Retinal pigment epithelial cell (primary cell): ENCODE measurements at regions not wholly inside any gene's neighbourhood (a gene's known extent, or its start where the extent isn't known, plus 50 kb on each side); places are given as distances from the start of the nearest gene placed in this dataset.

Experiments
- DNase-seq: peaks from one replicate; pipeline ENCODE4 v3.0.0-alpha.2; 2010; ENCODE audit warnings: low read depth
- H3K4me3 ChIP-seq: 2 replicates; pipeline ENCODE4 v1.5.1; 2011; ENCODE audit warnings: mild to moderate bottlenecking, low read length, control low read depth, moderate library complexity
- CTCF ChIP-seq: conservative IDR thresholded peaks from 2 replicates; pipeline ENCODE4 v1.5.1; 2011; ENCODE audit warnings: low read depth, low read length, control low read depth, inconsistent platforms

DNA sequence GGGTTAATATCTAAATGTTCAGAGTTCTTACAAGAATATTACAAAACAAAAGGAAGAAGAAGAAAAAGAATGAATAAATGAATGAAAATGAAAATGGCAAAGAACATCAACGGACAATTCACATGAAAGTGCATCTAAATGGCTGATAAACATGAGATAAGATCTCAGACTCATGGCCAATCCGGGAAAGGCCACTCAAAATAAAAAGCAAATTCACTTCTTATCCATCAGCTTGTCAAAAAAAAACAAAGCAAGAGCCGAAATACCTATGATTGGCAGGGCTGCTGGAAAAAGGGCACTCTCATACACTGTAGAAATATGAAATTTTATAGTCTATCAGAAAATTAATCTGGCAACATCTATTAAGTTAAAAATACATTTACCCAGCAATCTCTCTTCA, 103.6 kb upstream of the EDEM3 start:
- H3K4me3 ChIP-seq: no peak overlapping the region
- DNase-seq: no peak
- TF ChIP-seq CTCF: no peak

DNA sequence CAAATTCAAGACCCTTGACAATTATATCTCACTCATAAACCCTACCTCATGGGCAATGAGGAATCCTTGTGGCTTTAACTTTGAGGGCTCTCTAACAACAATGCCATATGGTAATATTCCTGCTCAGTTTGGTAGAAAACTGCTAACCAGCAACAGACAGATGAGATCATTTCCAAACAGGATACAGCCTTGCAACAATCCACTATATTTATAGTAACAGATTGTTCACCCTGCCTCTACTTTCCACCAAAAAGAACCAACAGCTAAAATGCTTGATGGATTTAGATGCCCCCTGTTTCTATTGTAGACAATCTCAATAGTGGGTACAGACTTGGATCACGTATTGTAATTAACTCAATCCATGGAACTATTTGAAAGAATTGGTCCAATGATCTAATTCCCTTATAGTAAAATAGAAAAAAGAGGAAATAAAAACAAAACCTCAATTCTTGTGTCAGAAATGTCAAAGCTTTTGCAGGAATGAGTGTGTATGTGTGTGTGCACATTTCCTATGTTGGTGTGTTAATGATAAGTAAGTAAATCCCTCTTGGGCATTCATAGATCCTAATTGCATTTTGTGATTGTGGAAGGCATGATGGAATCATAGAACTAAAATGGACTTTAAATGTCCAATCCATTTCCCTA, 100.0 kb upstream of the EDEM3 start:
- no peak for DNase-seq
- H3K4me3 ChIP-seq: no peak overlapping the region
- no peak for TF ChIP-seq CTCF

- H3K4me3 ChIP-seq: no peak overlapping the region
- DNase-seq: no peak
- no peak for TF ChIP-seq CTCF
These were observed 99.4 kb upstream of the EDEM3 start for GRCh38 chr1:184854036-184854435.

DNA sequence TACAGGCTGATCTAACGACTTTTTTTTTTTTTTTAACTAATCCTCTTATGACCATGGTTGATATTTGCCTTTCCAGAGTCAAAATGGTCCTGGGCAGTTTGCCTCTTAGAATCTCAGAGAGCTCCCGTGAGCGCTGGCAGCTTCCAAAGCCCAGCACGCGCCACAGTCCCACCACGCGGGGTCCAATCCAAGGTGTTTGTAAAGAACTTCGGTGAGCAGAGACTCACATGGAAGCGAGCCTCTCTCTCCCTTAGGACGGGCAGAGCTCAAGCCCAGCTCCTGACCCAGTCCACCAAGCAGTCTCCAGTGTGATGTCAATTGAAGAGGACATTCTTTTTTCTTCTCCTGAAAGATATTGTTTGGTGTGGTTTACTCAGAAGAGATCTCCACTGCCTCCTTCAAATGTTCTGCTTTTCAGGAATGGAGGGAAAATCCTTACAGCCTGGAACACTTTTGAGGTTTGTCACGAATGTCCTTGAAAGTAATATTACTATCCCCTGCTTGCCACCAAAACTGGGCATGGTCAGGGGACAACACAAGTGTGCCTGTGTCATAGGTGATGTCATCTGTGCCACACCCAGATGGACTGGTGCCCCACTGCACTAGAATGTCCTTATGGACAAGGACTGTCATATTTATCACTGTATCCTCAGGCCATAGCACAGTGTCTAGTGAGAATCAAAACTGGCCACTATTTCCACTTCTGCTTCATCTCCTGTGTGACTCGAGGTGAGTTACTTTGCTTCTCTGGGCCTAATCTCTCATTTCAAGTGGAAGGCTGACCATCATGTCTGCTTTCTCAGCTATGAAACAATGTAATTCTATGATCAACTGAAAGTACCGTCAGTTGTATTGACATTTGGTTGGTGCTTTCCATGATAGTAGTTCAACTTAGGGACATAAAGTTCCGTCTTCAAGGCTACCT, 97.4 kb upstream of the EDEM3 start:
- TF ChIP-seq CTCF: no peak
- peak; percentile 38 for DNase-seq

GRCh38 chr1:184843732-184844495, 89.3 kb upstream of the EDEM3 start:
- no peak overlapping the region for H3K4me3 ChIP-seq
- DNase-seq: no peak
- TF ChIP-seq CTCF: no peak

More for the DNA sequence above, 97.4 kb upstream of the EDEM3 start:
- H3K4me3 ChIP-seq: no peak overlapping the region

DNA sequence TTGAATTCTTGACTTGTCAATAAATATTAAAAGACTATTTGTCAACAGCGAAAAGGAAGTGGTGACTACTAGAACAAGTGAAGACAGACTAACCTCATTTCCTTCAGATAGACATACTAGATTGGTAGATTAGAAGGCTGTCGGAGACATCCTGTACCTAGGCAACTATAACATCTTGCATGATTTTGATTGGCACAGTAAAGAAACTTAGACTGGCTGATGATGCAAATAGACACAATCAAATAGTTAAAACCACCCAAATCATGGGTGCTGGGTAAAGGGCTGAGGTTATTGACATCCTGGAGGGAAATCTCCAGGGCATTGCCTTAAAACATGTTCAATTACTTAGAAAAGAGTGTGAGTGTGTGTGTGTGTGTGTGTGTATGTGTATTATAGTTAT, 85.9 kb upstream of the EDEM3 start:
- no peak for DNase-seq
- no peak overlapping the region for H3K4me3 ChIP-seq
- TF ChIP-seq CTCF: no peak
